GM18907 (cell line): ENCODE measurements at regions not wholly inside any gene's neighbourhood (a gene's known extent, or its start where the extent isn't known, plus 50 kb on each side); places are given as distances from the start of the nearest gene placed in this dataset.
"Not testable (repeated sequence)": the region's sequence is repeated elsewhere in the genome, so short reads cannot be mapped to it uniquely, and the experiment has no call there.

Experiments
- ATAC-seq: cut with Tn5 transposase; IDR thresholded peaks from one replicate; pipeline ENCODE4 v1.9.1; 2021; ENCODE audit warnings: mild to moderate bottlenecking, moderate library complexity; ENCODE audit not compliant: unreplicated experiment

GRCh38 chr6:150733726-150734125, 131.8 kb upstream of the MTHFD1L start:
- no peak for ATAC-seq

DNA sequence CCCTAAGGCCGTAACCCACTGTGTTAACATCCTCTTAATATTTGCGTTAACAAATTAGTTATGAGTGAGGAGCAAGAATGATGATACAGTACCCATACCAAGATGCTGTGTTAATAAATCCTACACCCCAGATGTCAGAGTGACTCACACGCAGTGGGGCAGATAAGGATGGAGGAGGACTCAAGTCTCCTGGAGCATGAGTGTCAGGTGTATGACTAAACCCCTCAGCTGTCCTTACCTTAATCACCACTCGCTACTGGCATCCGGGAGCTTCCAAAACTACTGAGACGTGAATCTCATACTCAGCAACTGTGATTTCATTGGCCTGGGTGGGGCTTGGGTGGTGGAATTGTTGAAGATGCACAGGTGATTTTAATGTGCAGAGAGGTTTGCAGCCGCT, 131.3 kb upstream of the MTHFD1L start:
- ATAC-seq, result no peak

GRCh38 chr6:150735341-150735851, 130.1 kb upstream of the MTHFD1L start:
- ATAC-seq, result no peak

DNA sequence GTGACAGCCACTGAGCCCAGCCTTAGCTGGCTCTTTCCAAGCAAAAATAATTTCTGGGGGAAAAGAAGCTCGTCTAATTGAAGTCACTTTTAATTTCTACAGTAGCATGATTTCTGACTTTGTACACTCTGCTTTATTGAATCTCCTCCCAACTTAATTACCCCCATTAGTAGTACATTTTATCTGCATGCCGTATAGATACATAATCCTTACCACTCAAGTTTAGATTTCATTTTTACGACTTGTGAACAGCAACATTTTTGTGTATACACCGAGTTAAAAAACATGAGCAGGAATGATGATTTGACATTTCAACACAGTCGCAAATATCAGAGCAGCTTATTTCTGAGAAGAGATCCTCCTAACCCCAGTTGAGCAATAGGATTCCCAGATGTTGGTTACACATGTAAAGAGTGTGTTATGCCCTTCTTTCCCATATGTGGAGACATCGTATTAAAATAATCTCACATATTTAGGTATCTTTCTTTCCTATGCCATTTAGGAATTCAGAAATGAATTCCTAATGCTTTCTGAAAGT, 127.3 kb upstream of the MTHFD1L start:
- no peak for ATAC-seq

DNA sequence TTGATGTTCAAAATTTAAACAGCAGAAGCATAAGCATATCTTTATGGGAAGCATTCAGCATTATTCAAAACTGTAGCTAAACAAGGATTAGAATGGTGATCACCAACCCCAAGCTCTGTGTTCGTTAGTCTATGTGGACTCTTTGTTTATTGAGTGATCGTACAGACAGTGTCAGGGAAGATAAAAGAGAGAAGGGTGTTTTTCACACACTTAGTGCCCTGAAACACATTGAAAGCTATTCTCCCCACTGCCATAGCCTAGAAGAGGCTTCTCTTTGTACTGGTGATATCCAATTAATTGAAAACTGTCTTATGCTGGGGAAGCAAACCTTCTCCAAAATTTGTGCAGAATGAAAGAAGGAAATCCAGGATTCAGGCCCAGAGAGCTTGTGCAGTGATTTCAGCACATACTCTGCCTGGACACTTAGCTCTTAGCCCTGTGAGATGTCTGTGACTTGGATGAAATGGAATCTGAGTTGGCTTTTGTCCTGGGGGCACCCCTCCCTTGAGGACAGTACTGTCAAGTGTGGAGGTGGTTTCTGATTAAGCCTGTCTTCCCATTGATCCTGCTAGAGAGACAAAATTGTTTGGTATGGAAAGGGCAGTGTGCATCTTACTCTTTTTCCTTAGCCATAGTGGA, 125.7 kb upstream of the MTHFD1L start:
- no peak for ATAC-seq

DNA sequence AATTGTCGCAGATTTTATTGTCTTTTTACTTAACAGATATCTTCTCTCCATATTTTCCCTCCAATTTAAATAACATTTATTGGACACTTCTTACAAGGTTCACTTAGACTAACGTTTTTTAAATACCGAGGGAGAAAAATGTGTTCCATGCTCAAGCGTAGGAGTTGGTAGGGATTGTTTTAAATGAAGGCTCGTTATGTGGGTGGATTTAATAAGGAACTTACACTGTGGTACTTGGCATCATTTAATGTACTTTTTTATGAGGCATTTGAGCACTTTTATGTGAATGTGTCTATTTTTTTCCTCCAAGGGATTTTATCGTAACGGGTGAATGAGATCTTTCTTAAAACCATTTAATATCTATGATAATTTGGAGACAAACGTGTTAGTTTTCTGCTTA, 125.0 kb upstream of the MTHFD1L start:
- ATAC-seq, result no peak

DNA sequence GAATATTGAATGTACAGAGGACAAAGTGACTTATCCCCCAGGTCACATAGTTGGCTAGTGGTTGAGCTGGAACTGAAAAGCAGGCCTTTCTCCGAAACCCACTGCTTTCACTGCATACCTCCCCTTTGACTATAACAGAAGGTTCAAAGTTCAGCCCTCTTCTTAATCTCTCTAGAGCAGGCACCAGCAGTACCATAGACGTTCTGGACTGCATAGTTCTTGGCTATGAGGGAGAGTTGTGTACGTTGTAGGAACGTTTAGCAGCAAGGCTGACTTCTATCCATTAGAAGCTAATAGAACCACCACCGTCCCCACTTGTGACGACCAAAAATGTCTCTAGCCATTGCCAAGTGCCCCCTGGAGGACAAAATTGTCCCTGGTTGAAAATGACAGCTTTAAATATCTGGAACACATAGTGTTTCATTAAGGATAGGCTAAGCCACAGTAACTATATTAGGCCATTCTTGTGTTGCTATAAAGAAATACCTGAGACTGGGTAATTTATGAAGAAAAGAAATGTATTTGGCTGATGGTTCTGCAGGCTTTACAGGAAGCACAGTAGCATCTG, 123.8 kb upstream of the MTHFD1L start:
- ATAC-seq, result no peak

DNA sequence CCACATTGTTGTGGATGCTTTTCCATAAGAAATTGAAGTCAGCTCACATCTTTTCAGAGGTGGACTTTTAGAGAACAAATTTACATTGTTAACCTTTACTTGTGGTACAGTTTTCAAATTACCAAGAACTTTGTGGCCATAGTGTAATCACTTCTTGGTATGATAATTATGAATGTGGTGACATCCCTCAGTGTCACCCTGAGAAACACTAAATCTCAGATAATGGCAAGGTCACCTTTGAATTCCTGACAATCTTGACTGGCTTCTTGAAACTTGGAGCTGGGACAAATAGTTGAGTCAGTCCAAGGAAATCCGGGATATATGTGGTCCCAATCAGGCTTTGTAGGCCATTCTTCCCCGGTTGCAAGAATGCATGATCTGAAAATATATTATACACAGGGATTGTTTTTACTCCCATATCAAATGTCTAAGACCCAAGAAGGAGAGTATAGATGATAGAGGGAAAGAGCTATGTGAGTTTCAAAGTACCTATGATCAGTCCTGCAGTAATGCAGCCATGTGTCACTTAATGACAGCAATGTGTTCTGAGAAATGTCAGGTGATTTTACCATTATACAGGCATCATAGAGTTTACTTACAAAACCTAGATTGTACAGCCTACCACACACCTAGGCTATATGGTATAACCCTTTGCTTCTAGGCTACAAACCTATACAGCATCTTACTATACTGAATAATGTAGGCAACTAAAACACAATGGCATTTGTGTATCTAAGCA, 120.8 kb upstream of the MTHFD1L start:
- ATAC-seq, result no peak

DNA sequence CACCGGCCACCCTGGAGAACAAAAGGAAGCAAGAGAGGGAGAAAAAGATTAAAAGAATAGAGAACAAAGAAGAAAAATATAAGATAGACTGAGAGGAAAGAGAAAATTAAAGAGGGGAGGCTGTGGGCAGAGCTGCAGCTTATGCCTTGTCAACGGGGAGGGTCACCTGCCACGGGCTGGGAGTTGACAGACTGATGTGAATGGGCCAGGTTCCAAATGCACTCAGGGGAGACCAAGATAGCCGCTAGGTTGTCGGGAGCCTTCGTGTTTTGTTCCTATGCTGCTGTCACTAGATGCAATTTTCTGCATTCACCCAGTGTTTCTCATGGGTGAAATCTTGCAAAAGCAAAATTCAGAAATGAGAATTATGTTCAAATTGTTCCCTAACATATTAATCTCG, 119.6 kb upstream of the MTHFD1L start:
- ATAC-seq, result no peak

GRCh38 chr6:150747155-150747554, 118.3 kb upstream of the MTHFD1L start:
- no peak for ATAC-seq

- no peak for ATAC-seq
These were observed 116.3 kb upstream of the MTHFD1L start for GRCh38 chr6:150749091-150749670.

DNA sequence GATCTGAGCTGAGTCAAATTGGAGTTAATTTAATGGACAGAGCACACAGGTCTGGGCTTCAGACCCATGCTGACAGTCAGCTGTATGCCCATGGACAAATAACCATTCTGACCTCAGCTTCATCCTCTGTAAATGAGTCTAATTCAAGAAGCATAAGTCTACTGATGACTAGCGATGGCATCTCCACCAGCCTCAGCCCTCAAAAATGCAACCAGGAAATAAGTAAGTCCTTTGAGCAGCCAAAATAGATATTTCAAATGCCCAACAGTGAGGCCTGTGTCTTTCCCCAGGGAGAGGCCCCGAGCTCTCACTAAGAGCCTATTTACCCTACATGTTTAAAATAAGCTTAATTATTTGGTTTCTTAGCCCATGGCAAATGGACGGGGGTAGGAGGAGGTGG, 114.2 kb upstream of the MTHFD1L start:
- ATAC-seq, result no peak

DNA sequence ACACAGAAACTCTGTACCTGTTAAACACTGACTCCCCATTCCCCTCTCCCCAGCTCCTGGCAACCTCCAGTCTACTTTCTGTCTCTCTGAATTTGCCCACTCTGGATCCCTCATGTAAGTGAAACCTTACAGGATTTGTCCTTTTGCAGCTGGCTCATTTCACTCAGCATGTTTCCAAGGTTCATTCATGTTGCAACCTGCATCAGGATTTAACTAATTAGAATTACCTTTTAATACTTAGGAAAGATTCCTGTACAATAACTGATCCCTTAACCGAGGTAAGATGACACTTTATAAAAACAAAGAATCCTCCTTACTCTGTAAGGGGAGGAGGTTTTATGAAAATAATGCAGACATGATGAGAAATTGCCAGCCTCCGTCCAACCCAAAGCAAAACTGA, 113.1 kb upstream of the MTHFD1L start:
- no peak for ATAC-seq

- ATAC-seq, result no peak
These were observed 112.0 kb upstream of the MTHFD1L start for GRCh38 chr6:150753371-150754064.

DNA sequence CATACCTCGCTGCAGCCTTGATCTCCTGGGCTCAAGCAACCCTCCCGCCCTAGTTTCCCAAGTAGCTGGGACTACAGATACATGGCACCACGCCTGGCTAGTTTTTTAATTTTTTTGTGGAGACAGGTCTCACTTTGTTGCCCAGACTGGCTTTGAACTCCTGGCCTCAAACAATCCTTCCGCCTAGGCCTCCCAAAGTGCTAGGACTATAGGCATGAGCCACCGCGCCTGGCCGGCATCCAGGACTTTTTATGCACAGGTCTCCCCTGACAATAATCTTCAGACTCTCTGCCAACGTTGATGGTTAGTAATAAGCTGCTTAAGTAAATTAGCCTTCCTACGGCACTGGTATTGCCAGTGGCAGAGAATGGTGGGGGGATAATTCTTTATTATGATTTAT, 110.5 kb upstream of the MTHFD1L start:
- ATAC-seq, result no peak

DNA sequence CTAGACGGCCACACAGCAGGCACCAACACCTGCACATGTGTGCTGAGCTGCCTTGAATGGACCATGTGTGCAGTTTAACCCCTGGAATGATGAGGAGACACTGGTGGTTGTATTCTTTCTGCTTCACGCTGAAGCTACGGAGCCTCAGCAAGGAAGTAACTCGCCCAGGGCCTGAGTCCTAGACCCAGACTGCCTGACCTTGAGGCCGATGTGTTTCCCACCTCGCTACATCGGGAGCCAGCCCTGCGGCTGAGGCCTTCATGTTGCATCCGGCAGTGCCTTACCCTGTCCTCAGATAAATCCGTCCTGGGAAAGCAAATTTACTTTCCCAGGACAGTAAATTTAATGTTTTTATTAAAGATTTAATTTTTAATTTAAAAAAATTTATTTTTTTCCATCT, 110.0 kb upstream of the MTHFD1L start:
- no peak for ATAC-seq

DNA sequence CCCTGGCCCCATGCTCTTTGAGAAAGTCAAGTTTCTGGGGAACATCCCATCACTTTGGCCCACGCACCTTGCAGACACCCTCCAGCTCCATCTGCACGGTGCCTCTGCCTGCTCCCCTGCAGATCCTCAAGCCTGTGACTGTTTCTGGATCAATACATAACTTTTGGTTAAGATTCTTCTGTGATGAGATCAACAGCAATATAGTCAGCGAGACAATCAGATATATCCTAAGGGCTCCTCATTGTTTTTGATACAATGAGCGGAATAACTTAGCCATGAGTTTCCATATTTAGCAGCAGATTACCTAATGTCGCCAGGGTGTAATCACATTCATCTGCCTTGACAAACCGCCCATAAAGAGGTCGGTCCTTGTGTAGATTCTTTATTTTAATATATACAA, 109.3 kb upstream of the MTHFD1L start:
- no peak for ATAC-seq

DNA sequence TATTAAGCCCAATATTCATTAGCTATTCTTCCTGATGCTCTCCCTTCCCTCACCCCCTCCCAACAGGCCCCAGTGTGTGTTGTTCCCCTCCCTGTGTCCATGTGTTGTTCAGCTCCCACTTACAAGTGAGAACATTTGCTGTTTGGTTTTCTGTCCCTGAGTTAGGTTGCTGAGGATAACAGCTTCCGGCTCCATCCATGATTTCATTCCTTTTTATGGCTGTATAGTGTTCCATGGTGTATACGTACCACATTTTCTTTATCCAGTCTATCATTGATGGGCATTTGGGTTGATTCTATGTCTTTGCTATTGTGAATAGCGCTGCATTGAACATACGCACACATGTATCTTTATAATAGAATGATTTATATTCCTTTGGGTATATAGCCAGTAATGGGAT, 107.7 kb upstream of the MTHFD1L start:
- not testable (repeated sequence) for ATAC-seq

GRCh38 chr6:150759483-150759882, 106.0 kb upstream of the MTHFD1L start:
- ATAC-seq, result no peak

- ATAC-seq, result no peak
These were observed 103.7 kb upstream of the MTHFD1L start for GRCh38 chr6:150761771-150762170.
